ENCODE measurements at regions not wholly inside any gene's neighbourhood (a gene's known extent, or its start where the extent isn't known, plus 50 kb on each side); places are given as distances from the start of the nearest gene placed in this dataset.

GRCh38 chr4:100881283-100881682, 363.5 kb upstream of the EMCN start:
- no CpG with 5 or more reads among the region's 1 CpG for WGBS, 2 experiments (ENCODE audit: extremely low coverage in 2 of 2, insufficient read length in 1 of 2)
- ATAC-seq (ENCODE audit: low read depth) = no peak

More at GRCh38 chr4:100881283-100881682, 363.5 kb upstream of the EMCN start:
- H3K9me3 ChIP-seq (ENCODE audit: control insufficient read depth, insufficient read depth, low read length) = no peaks in the 10 kb centered on the region
- no peak overlapping the region for H3K27ac ChIP-seq (ENCODE audit: insufficient read depth, low read length)
- H2BK5ac ChIP-seq (ENCODE audit: low read depth, low read length, poor library complexity, severe bottlenecking) = no peak overlapping the region
- no peak overlapping the region for H2AK5ac ChIP-seq (ENCODE audit: low read depth, low read length)
- ChIA-PET POLR2A (ENCODE audit: unreplicated experiment) (no interaction called here), CTCF (no interaction called here)
- no peak overlapping the region for H2BK20ac ChIP-seq (ENCODE audit: low read depth, low read length)
- H4K8ac ChIP-seq (ENCODE audit: low read depth in 2 of 2, low read length in 2 of 2) = no peak overlapping the region
- no peak overlapping the region for H3K4me2 ChIP-seq (ENCODE audit: low read depth, low read length)
- H3K18ac ChIP-seq (ENCODE audit: low read depth, low read length) = no peak overlapping the region
- no peak overlapping the region for H2BK120ac ChIP-seq (ENCODE audit: low read depth, low read length)
- H4K20me1 ChIP-seq (ENCODE audit: insufficient read depth, low read length) = no peaks in the 10 kb centered on the region
- no peak overlapping the region for H4K91ac ChIP-seq (ENCODE audit: insufficient read depth, low read depth, low read length)
- H2BK15ac ChIP-seq (ENCODE audit: low read depth, low read length) = no peak overlapping the region
- no peak overlapping the region for H3K9ac ChIP-seq (ENCODE audit: low read depth, low read length)
- no peak overlapping the region for H2AFZ ChIP-seq (replicated peaks; ENCODE audit: low read length, poor library complexity)
- no peak overlapping the region for H4K5ac ChIP-seq (ENCODE audit: low read depth, low read length)
- no peak overlapping the region for H3K4me3 ChIP-seq (ENCODE audit: insufficient read depth, low read depth, low read length)
- no peaks in the 10 kb centered on the region for H3K4me1 ChIP-seq (ENCODE audit: control insufficient read depth, insufficient read depth, low read length)
- DNase-seq = no peak
- in situ Hi-C loops (cut with MboI; ENCODE audit: low sequenced_read_pairs) = no loop called here
- no peak overlapping the region for H3K56ac ChIP-seq (ENCODE audit: extremely low read depth, insufficient read depth, low read length)
- no peak overlapping the region for H3K4ac ChIP-seq (ENCODE audit: low read depth, low read length)
- no peaks in the 10 kb centered on the region for H3K27me3 ChIP-seq (ENCODE audit: control insufficient read depth, insufficient read depth, low read length)
- H3K36me3 ChIP-seq (ENCODE audit: control insufficient read depth, insufficient read depth, low read length) = no peaks in the 10 kb centered on the region
- dilution Hi-C loops (cut with HindIII; ENCODE audit: low sequenced_read_pairs, unreplicated experiment) = no loop called here
- H2AK9ac ChIP-seq (replicated peaks; ENCODE audit: low read depth, low read length, poor library complexity) = no peak overlapping the region
- no TSS peak for BruUV-seq (replicated peaks)
- no peak overlapping the region for H3K23ac ChIP-seq (ENCODE audit: low read depth, low read length)
- intact Hi-C loops (cut with micrococcal nuclease) = no loop called here
- TF ChIP-seq NFE2L2 (IDR thresholded peaks at IDR 0.05; ENCODE audit: low read depth, low read length) (no peak), FOS (IDR thresholded peaks at IDR 0.05; ENCODE audit: low read depth, low read length) (no peak), CHD1 (IDR thresholded peaks at IDR 0.05; ENCODE audit: low read depth, low read length) (no peak), BHLHE40 (IDR thresholded peaks at IDR 0.05; ENCODE audit: low read depth, low read length) (no peak), POLR2A (IDR thresholded peaks at IDR 0.05; ENCODE audit: low read depth, low read length) (no peak), SMC3 (IDR thresholded peaks at IDR 0.05; ENCODE audit: low read depth, low read length) (no peak), ELK1 (IDR thresholded peaks at IDR 0.05; ENCODE audit: borderline replicate concordance, low read depth, low read length) (no peak), MXI1 (IDR thresholded peaks at IDR 0.05; ENCODE audit: borderline replicate concordance, low read depth, low read length) (no peak), CTCF (conservative IDR thresholded peaks at IDR 0.05; ENCODE audit: low read depth, low read length) (no peak), USF2 (IDR thresholded peaks at IDR 0.05; ENCODE audit: low read depth, low read length) (no peak), RCOR1 (IDR thresholded peaks at IDR 0.05; ENCODE audit: insufficient replicate concordance, low read length) (no peak)
- no peak overlapping the region for H3K14ac ChIP-seq (replicated peaks; ENCODE audit: low read depth, low read length)
- H3K79me1 ChIP-seq (ENCODE audit: low read depth in 1 of 2, low read length in 2 of 2) = no peaks in the 10 kb centered on the region
- H3K9me1 ChIP-seq (ENCODE audit: insufficient read depth, low read length) = no peaks in the 10 kb centered on the region

Measured in IMR-90 (cell line).